PC-3 (cell line): ENCODE measurements at regions not wholly inside any gene's neighbourhood (a gene's known extent, or its start where the extent isn't known, plus 50 kb on each side); places are given as distances from the start of the nearest gene placed in this dataset.

Experiments used
- EZH2 ChIP-seq: fragments of 300-600 bp; sonication (generic); IDR thresholded peaks from one replicate; pipeline ENCODE4 v1.6.1; 2017; ENCODE audit warnings: antibody characterized with exemption, mild to moderate bottlenecking, low read length; ENCODE audit not compliant: unreplicated experiment
- EZH2phosphoT487 ChIP-seq: fragments of 300-600 bp; sonication (generic); IDR thresholded peaks from 2 replicates; pipeline ENCODE4 v1.6.1; 2018; ENCODE audit warnings: mild to moderate bottlenecking, antibody characterized with exemption, low read length, borderline replicate concordance
- TF ChIP-seq, protein P1 (sequence below): fragments of 300-600 bp; sonication (generic); conservative IDR thresholded peaks from 2 replicates; pipeline ENCODE4 v1.5.1; 2017; ENCODE audit warnings: antibody characterized with exemption, low read depth, mild to moderate bottlenecking, low read length

GRCh38 chr11:42576318-42576717, 735.5 kb upstream of the API5 start:
- TF ChIP-seq, protein P1, sequence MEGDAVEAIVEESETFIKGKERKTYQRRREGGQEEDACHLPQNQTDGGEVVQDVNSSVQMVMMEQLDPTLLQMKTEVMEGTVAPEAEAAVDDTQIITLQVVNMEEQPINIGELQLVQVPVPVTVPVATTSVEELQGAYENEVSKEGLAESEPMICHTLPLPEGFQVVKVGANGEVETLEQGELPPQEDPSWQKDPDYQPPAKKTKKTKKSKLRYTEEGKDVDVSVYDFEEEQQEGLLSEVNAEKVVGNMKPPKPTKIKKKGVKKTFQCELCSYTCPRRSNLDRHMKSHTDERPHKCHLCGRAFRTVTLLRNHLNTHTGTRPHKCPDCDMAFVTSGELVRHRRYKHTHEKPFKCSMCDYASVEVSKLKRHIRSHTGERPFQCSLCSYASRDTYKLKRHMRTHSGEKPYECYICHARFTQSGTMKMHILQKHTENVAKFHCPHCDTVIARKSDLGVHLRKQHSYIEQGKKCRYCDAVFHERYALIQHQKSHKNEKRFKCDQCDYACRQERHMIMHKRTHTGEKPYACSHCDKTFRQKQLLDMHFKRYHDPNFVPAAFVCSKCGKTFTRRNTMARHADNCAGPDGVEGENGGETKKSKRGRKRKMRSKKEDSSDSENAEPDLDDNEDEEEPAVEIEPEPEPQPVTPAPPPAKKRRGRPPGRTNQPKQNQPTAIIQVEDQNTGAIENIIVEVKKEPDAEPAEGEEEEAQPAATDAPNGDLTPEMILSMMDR, result no peak
- TF ChIP-seq EZH2 (no peak), EZH2phosphoT487 (no peak)
